ENCODE measurements at regions not wholly inside any gene's neighbourhood (a gene's known extent, or its start where the extent isn't known, plus 50 kb on each side); places are given as distances from the start of the nearest gene placed in this dataset.

DNA sequence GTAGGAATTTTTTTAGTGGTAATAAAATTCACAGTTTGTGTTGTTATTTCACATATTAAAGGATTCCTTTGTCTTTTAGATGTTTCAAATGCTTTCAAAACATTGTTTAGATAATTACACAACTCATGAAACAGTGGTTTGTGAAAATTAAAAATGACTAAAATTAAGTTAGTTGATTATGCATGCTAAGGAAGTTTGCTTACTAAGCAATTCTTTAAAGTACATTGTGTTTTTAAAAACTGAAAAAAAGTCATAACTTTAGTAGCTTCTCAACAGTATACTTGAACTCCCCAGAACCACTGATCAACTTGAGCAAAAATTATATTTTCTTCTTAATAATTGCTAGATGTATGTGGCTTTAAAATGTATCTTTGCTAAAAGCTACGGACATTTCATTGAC, 298.4 kb upstream of the MC4R start:
- TF ChIP-seq, protein P1, sequence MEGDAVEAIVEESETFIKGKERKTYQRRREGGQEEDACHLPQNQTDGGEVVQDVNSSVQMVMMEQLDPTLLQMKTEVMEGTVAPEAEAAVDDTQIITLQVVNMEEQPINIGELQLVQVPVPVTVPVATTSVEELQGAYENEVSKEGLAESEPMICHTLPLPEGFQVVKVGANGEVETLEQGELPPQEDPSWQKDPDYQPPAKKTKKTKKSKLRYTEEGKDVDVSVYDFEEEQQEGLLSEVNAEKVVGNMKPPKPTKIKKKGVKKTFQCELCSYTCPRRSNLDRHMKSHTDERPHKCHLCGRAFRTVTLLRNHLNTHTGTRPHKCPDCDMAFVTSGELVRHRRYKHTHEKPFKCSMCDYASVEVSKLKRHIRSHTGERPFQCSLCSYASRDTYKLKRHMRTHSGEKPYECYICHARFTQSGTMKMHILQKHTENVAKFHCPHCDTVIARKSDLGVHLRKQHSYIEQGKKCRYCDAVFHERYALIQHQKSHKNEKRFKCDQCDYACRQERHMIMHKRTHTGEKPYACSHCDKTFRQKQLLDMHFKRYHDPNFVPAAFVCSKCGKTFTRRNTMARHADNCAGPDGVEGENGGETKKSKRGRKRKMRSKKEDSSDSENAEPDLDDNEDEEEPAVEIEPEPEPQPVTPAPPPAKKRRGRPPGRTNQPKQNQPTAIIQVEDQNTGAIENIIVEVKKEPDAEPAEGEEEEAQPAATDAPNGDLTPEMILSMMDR (IDR thresholded peaks at IDR 0.05) = no peak
- no peak for TF ChIP-seq POLR2A (IDR thresholded peaks at IDR 0.05)
